SK-N-SH (cell line): ENCODE measurements at regions not wholly inside any gene's neighbourhood (a gene's known extent, or its start where the extent isn't known, plus 50 kb on each side); places are given as distances from the start of the nearest gene placed in this dataset.

ENCODE experiments used
- CTCF ChIA-PET: fragments of 300-600, 350-600 bp; formaldehyde crosslinking; extraction: SDS; loops from one replicate; lab custom pipeline; 2021; lab: Yijun Ruan, JAX
- POLR2A ChIA-PET: fragments of 350-600 bp; sonication (Branson Sonifier 250); formaldehyde crosslinking; extraction: SDS; loops from one replicate; lab custom pipeline; 2020; ENCODE audit warnings: antibody characterized with exemption, inconsistent platforms; lab: Yijun Ruan, JAX
- DNase-seq: peaks from one replicate; pipeline ENCODE4 v3.0.0; 2012
- H2AFZ ChIP-seq: fragments of 200-600 bp; sonication (generic); 2 replicates; pipeline ENCODE4 v1.8.1; 2016; ENCODE audit warnings: antibody characterized with exemption, mild to moderate bottlenecking, low read depth
- H3F3A ChIP-seq: fragments of 200-600 bp; sonication (generic); replicated peaks from 2 replicates; pipeline ENCODE3; 2016; ENCODE audit warnings: antibody characterized with exemption, mild to moderate bottlenecking; ENCODE audit not compliant: insufficient read depth
- H3K27ac ChIP-seq, 2 experiments: fragments of 200-500 bp in 1 of 2; fragments of 200-600 bp in 1 of 2; sonication (Bioruptor generic) in 1 of 2; sonication (generic), shearing (Covaris generic) in 1 of 2; 2 replicates each; pipeline versions ENCODE4 v1.5.1 to v1.6.1; 2014 to 2016; ENCODE audit warnings: low read depth in 2 of 2, inconsistent platforms in 1 of 2, low read length in 1 of 2, mild to moderate bottlenecking in 1 of 2, mixed read lengths in 1 of 2
- H3K27me3 ChIP-seq: fragments of 200-600 bp; sonication (generic), shearing (Covaris generic); 2 replicates; pipeline ENCODE4 v1.6.1; 2016; ENCODE audit warnings: mixed run types; ENCODE audit not compliant: insufficient read depth
- H3K36me3 ChIP-seq, 2 experiments: fragments of 200-500 bp in 1 of 2; fragments of 200-600 bp in 1 of 2; sonication (Bioruptor generic) in 1 of 2; sonication (generic) in 1 of 2; replicated peaks in 1 of 2; 2 replicates each; pipeline versions ENCODE3 to v1.5.1; 2014 to 2016; ENCODE audit warnings: low read length in 1 of 2, mild to moderate bottlenecking in 1 of 2; ENCODE audit not compliant: insufficient read depth in 2 of 2, control insufficient read depth in 1 of 2
- H3K4me1 ChIP-seq, 2 experiments: fragments of 200-500 bp in 1 of 2; fragments of 200-600 bp in 1 of 2; sonication (Bioruptor generic) in 1 of 2; sonication (generic), shearing (Covaris generic) in 1 of 2; 2 replicates each; pipeline versions ENCODE4 v1.5.1 to v1.6.1; 2014 to 2016; ENCODE audit warnings: low read depth in 1 of 2, low read length in 1 of 2, mixed run types in 1 of 2; ENCODE audit not compliant: insufficient read depth in 2 of 2, control insufficient read depth in 1 of 2
- H3K4me2 ChIP-seq: fragments of 200-600 bp; sonication (generic), shearing (Covaris generic); 2 replicates; pipeline ENCODE4 v1.6.1; 2017; ENCODE audit warnings: mixed run types
- H3K4me3 ChIP-seq, 2 experiments: fragments of 200-500 bp in 1 of 2; fragments of 200-600 bp in 1 of 2; sonication (Bioruptor generic) in 1 of 2; sonication (generic), shearing (Covaris generic) in 1 of 2; 2 replicates each; pipeline versions ENCODE4 v1.5.1 to v1.8.1; 2014 to 2016; ENCODE audit warnings: low read depth in 2 of 2, inconsistent platforms in 1 of 2, low read length in 1 of 2, mild to moderate bottlenecking in 1 of 2, mixed read lengths in 1 of 2, moderate library complexity in 1 of 2
- H3K79me2 ChIP-seq: fragments of 200-600 bp; sonication (generic); 2 replicates; pipeline ENCODE4 v1.8.1; 2017; ENCODE audit warnings: mild to moderate bottlenecking; ENCODE audit not compliant: insufficient read depth
- H3K9ac ChIP-seq: fragments of 200-600 bp; sonication (generic); 2 replicates; pipeline ENCODE4 v1.6.1; 2017; ENCODE audit warnings: mixed run types
- H3K9me2 ChIP-seq: fragments of 200-600 bp; sonication (generic); 2 replicates; pipeline ENCODE4 v1.6.1; 2017; ENCODE audit warnings: mixed run types
- H3K9me3 ChIP-seq: fragments of 200-600 bp; sonication (generic); 2 replicates; pipeline ENCODE4 v1.6.1; 2017; ENCODE audit warnings: mixed run types, mild to moderate bottlenecking, moderate library complexity
- H4K20me1 ChIP-seq: fragments of 200-600 bp; sonication (generic); 2 replicates; pipeline ENCODE4 v1.6.1; 2017; ENCODE audit warnings: mild to moderate bottlenecking, mixed run types; ENCODE audit not compliant: insufficient read depth
- CHD2 ChIP-seq: fragments of 150-350 bp; IDR thresholded peaks from 2 replicates; pipeline ENCODE4 v1.6.1; 2018; ENCODE audit warnings: low read length; ENCODE audit not compliant: partially characterized antibody
- CTCF ChIP-seq: fragments of 200-600 bp; sonication (generic); IDR thresholded peaks from 2 replicates; pipeline ENCODE4 v1.6.1; 2017; ENCODE audit warnings: antibody characterized with exemption, mild to moderate bottlenecking, moderate library complexity
- ELF1 ChIP-seq: IDR thresholded peaks from 2 replicates; pipeline ENCODE4 v1.4.0; 2012
- EP300 ChIP-seq, 2 experiments: IDR thresholded peaks; 2 replicates each; pipeline versions ENCODE4 v1.4.0 to v1.6.1; 2012; ENCODE audit warnings: borderline replicate concordance in 1 of 2, low read depth in 1 of 2, low read length in 1 of 2
- EZH2phosphoT487 ChIP-seq: fragments of 200-600 bp; sonication (generic); IDR thresholded peaks from 2 replicates; pipeline ENCODE4 v1.6.1; 2017; ENCODE audit warnings: low read depth, mixed run types, mild to moderate bottlenecking, antibody characterized with exemption, moderate library complexity, borderline replicate concordance
- FOSL2 ChIP-seq: IDR thresholded peaks from 2 replicates; pipeline ENCODE4 v1.4.0; 2012; ENCODE audit warnings: low read depth, mild to moderate bottlenecking, moderate library complexity, borderline replicate concordance
- FOXJ3 ChIP-seq: sonication (generic); formaldehyde crosslinking; IDR thresholded peaks from 2 replicates; pipeline ENCODE4 v1.5.1; 2020; ENCODE audit warnings: mild to moderate bottlenecking, missing genetic modification reagents
- FOXM1 ChIP-seq: IDR thresholded peaks from 2 replicates; pipeline ENCODE4 v1.4.0; 2012; ENCODE audit warnings: low read depth, mild to moderate bottlenecking
- GATA2 ChIP-seq: sonication (generic); formaldehyde crosslinking; IDR thresholded peaks from 2 replicates; pipeline ENCODE4 v1.5.0; 2020; ENCODE audit warnings: mild to moderate bottlenecking, missing genetic modification reagents
- IRF3 ChIP-seq: fragments of 150-350 bp; IDR thresholded peaks from 2 replicates; pipeline ENCODE4 v1.6.1; 2016; ENCODE audit warnings: mild to moderate bottlenecking, low read depth, low read length
- JUND ChIP-seq: IDR thresholded peaks from 2 replicates; pipeline ENCODE4 v1.4.0; 2012
- MEF2A ChIP-seq: IDR thresholded peaks from 2 replicates; pipeline ENCODE4 v1.4.0; 2012; ENCODE audit warnings: low read depth, borderline replicate concordance
- MXI1 ChIP-seq: IDR thresholded peaks from 2 replicates; pipeline ENCODE4 v1.6.1; 2012; ENCODE audit warnings: mild to moderate bottlenecking, low read depth, low read length, improper control_type of control experiment
- NFIC ChIP-seq: IDR thresholded peaks from 2 replicates; pipeline ENCODE4 v1.4.0; 2012; ENCODE audit warnings: borderline replicate concordance
- NRF1 ChIP-seq: IDR thresholded peaks from 2 replicates; pipeline ENCODE4 v1.6.1; 2012; ENCODE audit warnings: low read depth, mild to moderate bottlenecking, low read length
- POLR2AphosphoS5 ChIP-seq: IDR thresholded peaks from 2 replicates; pipeline ENCODE4 v1.6.1; 2012; ENCODE audit warnings: low read depth, low read length
- RAD21 ChIP-seq: IDR thresholded peaks from 2 replicates; pipeline ENCODE4 v1.6.1; 2012; ENCODE audit warnings: mild to moderate bottlenecking, low read length
- RCOR1 ChIP-seq: fragments of 150-350 bp; IDR thresholded peaks from 2 replicates; pipeline ENCODE4 v1.6.1; 2017; ENCODE audit warnings: antibody characterized with exemption, low read length
- RFX5 ChIP-seq: IDR thresholded peaks from 2 replicates; pipeline ENCODE4 v1.6.1; 2012; ENCODE audit warnings: mild to moderate bottlenecking, improper control_type of control experiment, low read length
- SMC3 ChIP-seq: IDR thresholded peaks from 2 replicates; pipeline ENCODE4 v1.6.1; 2012; ENCODE audit warnings: low read depth, low read length, improper control_type of control experiment
- TEAD4 ChIP-seq: IDR thresholded peaks from 2 replicates; pipeline ENCODE4 v1.4.0; 2012; ENCODE audit warnings: mild to moderate bottlenecking, borderline replicate concordance; ENCODE audit not compliant: insufficient read depth
- USF1 ChIP-seq: IDR thresholded peaks from 2 replicates; pipeline ENCODE4 v1.4.0; 2012; ENCODE audit warnings: low read depth, borderline replicate concordance
- USF2 ChIP-seq: fragments of 150-350 bp; IDR thresholded peaks from 2 replicates; pipeline ENCODE4 v1.6.1; 2017; ENCODE audit warnings: antibody characterized with exemption, low read length, low read depth, borderline replicate concordance
- YY1 ChIP-seq: IDR thresholded peaks from 2 replicates; pipeline ENCODE4 v1.4.0; 2012; ENCODE audit warnings: low read depth, mild to moderate bottlenecking
- WGBS: methylation state at CpG from one replicate; pipeline ENCODE4 v1.1.6; 2017; ENCODE audit warnings: low lambda C conversion rate; 5-methylcytosine and 5-hydroxymethylcytosine counted together

GRCh38 chr18:55093295-55093694 is 134.0 kb upstream of the CCDC68 start:
- H3K27ac ChIP-seq = no peak overlapping the region
- TF ChIP-seq RCOR1 (no peak), TEAD4 (no peak), NRF1 (no peak), RFX5 (no peak), IRF3 (no peak), FOXM1 (no peak), FOSL2 (no peak), NFIC (no peak), JUND (no peak), EP300 (IDR thresholded peaks at IDR 0.05; ENCODE audit: borderline replicate concordance in 1 of 2, low read depth in 1 of 2, low read length in 1 of 2) (no peak), SMC3 (no peak), USF1 (no peak), ELF1 (no peak), CTCF (no peak), MEF2A (no peak)
- H3K4me3 ChIP-seq = no peak overlapping the region
- H3K79me2 ChIP-seq = no peaks in the 10 kb centered on the region
- H3K4me2 ChIP-seq = no peak overlapping the region
- H3K9me2 ChIP-seq = no peaks in the 10 kb centered on the region
- H3F3A ChIP-seq = peaks cover 19% of the 10 kb centered on the region
- H3K4me1 ChIP-seq = peaks cover 15 to 27% of the 10 kb centered on the region in 2 experiments; a peak in 3 of 4 replicates
- CTCF ChIA-PET = interaction anchor here (0.6 kb wide), 1 partner anchor 51 kb away, joined by 3 read pairs; no protein-coding TSS in a partner anchor
- DNase-seq = no peak
- H3K9ac ChIP-seq = no peak overlapping the region
- no peaks in the 10 kb centered on the region for H3K36me3 ChIP-seq
- H2AFZ ChIP-seq = no peak overlapping the region
- no peaks in the 10 kb centered on the region for H4K20me1 ChIP-seq
- POLR2A ChIA-PET = no interaction called here
- no peaks in the 10 kb centered on the region for H3K9me3 ChIP-seq
- no peaks in the 10 kb centered on the region for H3K27me3 ChIP-seq

GRCh38 chr18:55092166-55092565 is 132.9 kb upstream of the CCDC68 start:
- H3K4me2 ChIP-seq = no peak overlapping the region
- no peaks in the 10 kb centered on the region for H3K79me2 ChIP-seq
- H3K9me3 ChIP-seq = no peaks in the 10 kb centered on the region
- no peaks in the 10 kb centered on the region for H4K20me1 ChIP-seq
- no peak overlapping the region for H2AFZ ChIP-seq
- no peak for TF ChIP-seq POLR2AphosphoS5
- TF ChIP-seq RCOR1 = no peak
- no peak for TF ChIP-seq MXI1
- TF ChIP-seq GATA2 = no peak
- no peak for TF ChIP-seq YY1
- no peak for TF ChIP-seq RAD21
- no peak for TF ChIP-seq MEF2A
- TF ChIP-seq FOXJ3 (CRISPR knock-in tag) = no peak
- TF ChIP-seq CHD2 = no peak
- no peak for TF ChIP-seq CTCF
- no peak for TF ChIP-seq USF2
- no peak for TF ChIP-seq TEAD4
- no peak for TF ChIP-seq EZH2phosphoT487
- TF ChIP-seq, all 33 proteins: peak for 0
- WGBS = 77% methylated on average over 4 of the region's 4 CpGs
- Histone ChIP-seq H3F3A (peaks cover 21% of the 10 kb centered on the region), H3K9ac (no peak overlapping the region), H3K27ac (no peak overlapping the region), H3K4me1 (peaks cover 13 to 23% of the 10 kb centered on the region in 2 experiments; a peak in 3 of 4 replicates), H3K36me3 (no peaks in the 10 kb centered on the region), H3K27me3 (no peaks in the 10 kb centered on the region), H3K9me2 (no peaks in the 10 kb centered on the region), H3K4me3 (no peak overlapping the region)
- ChIA-PET POLR2A (no interaction called here), CTCF (no interaction called here)
- DNase-seq = no peak
